ENCODE measurements at regions not wholly inside any gene's neighbourhood (a gene's known extent, or its start where the extent isn't known, plus 50 kb on each side); places are given as distances from the start of the nearest gene placed in this dataset.

- Histone ChIP-seq H4K20me1 (ENCODE audit: insufficient read depth, low read length) (no peaks in the 10 kb centered on the region), H3K79me1 (ENCODE audit: low read depth in 1 of 2, low read length in 2 of 2) (no peaks in the 10 kb centered on the region), H3K27ac (ENCODE audit: insufficient read depth, low read length) (no peak overlapping the region), H3K23ac (ENCODE audit: low read depth, low read length) (no peak overlapping the region), H3K36me3 (ENCODE audit: control insufficient read depth, insufficient read depth, low read length) (no peaks in the 10 kb centered on the region), H2AK9ac (replicated peaks; ENCODE audit: low read depth, low read length, poor library complexity) (no peak overlapping the region), H2AFZ (replicated peaks; ENCODE audit: low read length, poor library complexity) (no peak overlapping the region), H2BK20ac (ENCODE audit: low read depth, low read length) (no peak overlapping the region), H3K4me1 (ENCODE audit: control insufficient read depth, insufficient read depth, low read length) (peaks cover 2% of the 10 kb centered on the region; the same call in 1 of the 2 replicates), H3K9me3 (ENCODE audit: control insufficient read depth, insufficient read depth, low read length) (no peaks in the 10 kb centered on the region), H2BK5ac (ENCODE audit: low read depth, low read length, poor library complexity, severe bottlenecking) (no peak overlapping the region), H4K91ac (ENCODE audit: insufficient read depth, low read depth, low read length) (no peak overlapping the region), H3K27me3 (ENCODE audit: control insufficient read depth, insufficient read depth, low read length) (no peaks in the 10 kb centered on the region; the same call in 1 of the 2 replicates), H2BK120ac (ENCODE audit: low read depth, low read length) (no peak overlapping the region), H2AK5ac (ENCODE audit: low read depth, low read length) (no peak overlapping the region), H3K4ac (ENCODE audit: low read depth, low read length) (no peak overlapping the region), H3K56ac (ENCODE audit: extremely low read depth, insufficient read depth, low read length) (no peak overlapping the region), H2BK15ac (ENCODE audit: low read depth, low read length) (no peak overlapping the region), H3K4me3 (ENCODE audit: insufficient read depth, low read depth, low read length) (no peak overlapping the region), H3K14ac (replicated peaks; ENCODE audit: low read depth, low read length) (no peak overlapping the region), H4K8ac (ENCODE audit: low read depth in 2 of 2, low read length in 2 of 2) (no peak overlapping the region), H3K18ac (ENCODE audit: low read depth, low read length) (no peak overlapping the region), H3K9ac (ENCODE audit: low read depth, low read length) (no peak overlapping the region), H3K4me2 (ENCODE audit: low read depth, low read length) (no peak overlapping the region), H3K9me1 (ENCODE audit: insufficient read depth, low read length) (no peaks in the 10 kb centered on the region; the same call in 1 of the 2 replicates), H4K5ac (ENCODE audit: low read depth, low read length) (no peak overlapping the region)
- ChIA-PET CTCF (no interaction called here), POLR2A (ENCODE audit: unreplicated experiment) (no interaction called here)
- no peak for DNase-seq
- in situ Hi-C loops (cut with MboI; ENCODE audit: low sequenced_read_pairs): no loop called here
- BruUV-seq (replicated peaks): no TSS peak
- WGBS, 2 experiments (ENCODE audit: extremely low coverage in 2 of 2, insufficient read length in 1 of 2): no CpG with 5 or more reads among the region's 4 CpGs
- ATAC-seq (ENCODE audit: low read depth): no peak; the same call in 1 of the 2 replicates
- intact Hi-C loops (cut with micrococcal nuclease): no loop called here
- TF ChIP-seq NFE2L2 (IDR thresholded peaks at IDR 0.05; ENCODE audit: low read depth, low read length) (no peak), SMC3 (IDR thresholded peaks at IDR 0.05; ENCODE audit: low read depth, low read length) (no peak), RFX5 (IDR thresholded peaks at IDR 0.05; ENCODE audit: low read depth, low read length) (no peak), USF2 (IDR thresholded peaks at IDR 0.05; ENCODE audit: low read depth, low read length) (no peak), CHD1 (IDR thresholded peaks at IDR 0.05; ENCODE audit: low read depth, low read length) (no peak), BHLHE40 (IDR thresholded peaks at IDR 0.05; ENCODE audit: low read depth, low read length) (no peak)
- dilution Hi-C loops (cut with HindIII; ENCODE audit: low sequenced_read_pairs, unreplicated experiment): no loop called here
Measured at GRCh38 chr5:72659726-72660125, 152.5 kb upstream of the ZNF366 start.
